Endothelial cell of umbilical vein (primary cell): ENCODE measurements at regions not wholly inside any gene's neighbourhood (a gene's known extent, or its start where the extent isn't known, plus 50 kb on each side); places are given as distances from the start of the nearest gene placed in this dataset.

Experiments used
- BruUV-seq: library from RNA; stranded (reverse); fragments of 400-500 nt; replicated peaks from 2 replicates; lab custom pipeline; 2021; lab: Mats Ljungman, UMichigan
- CTCF ChIA-PET: fragments of 300-600, 350-600 bp; sonication (Branson Sonifier 250); formaldehyde crosslinking; loops from one replicate; lab custom pipeline; 2021; ENCODE audit warnings: antibody characterized with exemption, inconsistent platforms; lab: Charles Lee
- POLR2A ChIA-PET: fragments of 300-600, 350-600 bp; sonication (Branson Sonifier 250); formaldehyde crosslinking; loops from one replicate; lab custom pipeline; 2021; ENCODE audit warnings: antibody characterized with exemption, inconsistent platforms; lab: Charles Lee
- DNase-seq: peaks from one replicate; pipeline ENCODE4 v3.0.0-alpha.2; 2011; ENCODE audit warnings: low read depth, low spot score
- FAIRE-seq: peaks from 2 replicates; lab custom pipeline; 2011; peaks lifted over from hg19 to GRCh38; lab: Jason Lieb, UNC
- H2AFZ ChIP-seq: 2 replicates; pipeline ENCODE4 v1.6.0; 2012; ENCODE audit warnings: low read depth, low read length, control low read depth, inconsistent platforms
- H3K27ac ChIP-seq: 2 replicates; pipeline ENCODE4 v1.5.1; 2011; ENCODE audit warnings: low read depth, mild to moderate bottlenecking, control low read depth, low read length, moderate library complexity; ENCODE audit not compliant: insufficient read depth
- H3K27me3 ChIP-seq, 2 experiments: 2 replicates each; pipeline versions ENCODE4 v1.6.0 to v1.6.1; 2011; ENCODE audit warnings: low read length in 2 of 2, mixed read lengths in 1 of 2; ENCODE audit not compliant: control insufficient read depth in 2 of 2, insufficient read depth in 2 of 2
- H3K36me3 ChIP-seq, 2 experiments: 2 replicates in 1 of 2; 3 replicates in 1 of 2; pipeline ENCODE4 v1.5.1; 2011; ENCODE audit warnings: low read length in 2 of 2, mild to moderate bottlenecking in 1 of 2, moderate library complexity in 1 of 2; ENCODE audit not compliant: control insufficient read depth in 2 of 2, insufficient read depth in 2 of 2; ENCODE audit errors: extremely low read depth in 1 of 2
- H3K4me1 ChIP-seq: 3 replicates; pipeline ENCODE4 v1.5.1; 2011; ENCODE audit warnings: mild to moderate bottlenecking, low read length; ENCODE audit not compliant: control insufficient read depth, insufficient read depth; ENCODE audit errors: extremely low read depth
- H3K4me2 ChIP-seq: 2 replicates; pipeline ENCODE4 v1.6.1; 2011; ENCODE audit warnings: low read length, control low read depth, mixed read lengths; ENCODE audit not compliant: insufficient read depth
- H3K4me3 ChIP-seq, 3 experiments: fragments of 200-600 bp in 1 of 3; sonication (generic), shearing (Covaris generic) in 1 of 3; replicated peaks in 1 of 3; 2 replicates each; pipeline ENCODE4 v1.5.1; 2011 to 2016; ENCODE audit warnings: control low read depth in 3 of 3, low read length in 3 of 3, mild to moderate bottlenecking in 2 of 3, inconsistent platforms in 1 of 3, low read depth in 1 of 3, moderate library complexity in 1 of 3; ENCODE audit not compliant: insufficient read depth in 1 of 3
- H3K79me2 ChIP-seq: 2 replicates; pipeline ENCODE4 v1.6.0; 2012; ENCODE audit warnings: low read length, inconsistent platforms; ENCODE audit not compliant: control insufficient read depth, insufficient read depth
- H3K9ac ChIP-seq: replicated peaks from 2 replicates; pipeline ENCODE3; 2011; ENCODE audit warnings: low read length, control low read depth; ENCODE audit not compliant: insufficient read depth; ENCODE audit errors: extremely low read depth
- H3K9me1 ChIP-seq: replicated peaks from 3 replicates; pipeline ENCODE4 v1.6.0; 2011; ENCODE audit warnings: mild to moderate bottlenecking, low read length; ENCODE audit not compliant: control insufficient read depth, insufficient read depth; ENCODE audit errors: extremely low read depth
- H3K9me3 ChIP-seq: replicated peaks from 2 replicates; pipeline ENCODE4 v1.5.1; 2012; ENCODE audit warnings: low read length, inconsistent platforms; ENCODE audit not compliant: control insufficient read depth, insufficient read depth
- H4K20me1 ChIP-seq: replicated peaks from 2 replicates; pipeline ENCODE3; 2011; ENCODE audit warnings: mild to moderate bottlenecking, low read length; ENCODE audit not compliant: control insufficient read depth, insufficient read depth; ENCODE audit errors: extremely low read depth
- CTCF ChIP-seq, 2 donors: IDR thresholded peaks; 1 replicate in 1 of 2; 2 replicates in 1 of 2; pipeline ENCODE4 v1.5.1; 2011; ENCODE audit warnings: low read length in 2 of 2, mild to moderate bottlenecking in 2 of 2, moderate library complexity in 2 of 2, control low read depth in 1 of 2, inconsistent platforms in 1 of 2, low read depth in 1 of 2; ENCODE audit not compliant: insufficient read depth in 1 of 2; ENCODE audit errors: extremely low read depth in 1 of 2
- EZH2 ChIP-seq: IDR thresholded peaks from 2 replicates; pipeline ENCODE4 v1.6.1; 2012; ENCODE audit warnings: borderline replicate concordance, low read depth, mild to moderate bottlenecking, moderate library complexity, low read length, inconsistent platforms; ENCODE audit not compliant: severe bottlenecking
- FOS ChIP-seq: IDR thresholded peaks from 2 replicates; pipeline ENCODE4 v1.6.1; 2011; ENCODE audit warnings: mild to moderate bottlenecking, low read length, moderate library complexity, borderline replicate concordance; ENCODE audit not compliant: insufficient read depth
- GATA2 ChIP-seq: IDR thresholded peaks from 2 replicates; pipeline ENCODE4 v1.7.0; 2011; ENCODE audit warnings: low read depth, mild to moderate bottlenecking, moderate library complexity, mixed read lengths, low read length; ENCODE audit not compliant: insufficient read length, insufficient read depth
- JUN ChIP-seq: IDR thresholded peaks from 2 replicates; pipeline ENCODE4 v1.6.1; 2011; ENCODE audit warnings: borderline replicate concordance, low read depth; ENCODE audit not compliant: insufficient read length, insufficient read depth
- MAX ChIP-seq: IDR thresholded peaks from 2 replicates; pipeline ENCODE4 v1.6.1; 2011; ENCODE audit not compliant: insufficient read depth, insufficient read length
- MYC ChIP-seq: IDR thresholded peaks from one replicate; pipeline ENCODE4 v1.6.1; 2011; ENCODE audit warnings: mild to moderate bottlenecking, low read depth, low read length
- POLR2A ChIP-seq: IDR thresholded peaks from 2 replicates; pipeline ENCODE4 v1.6.1; 2012; ENCODE audit warnings: low read depth, mild to moderate bottlenecking, control low read depth, low read length
- POLR2AphosphoS5 ChIP-seq: IDR thresholded peaks from 2 replicates; pipeline ENCODE4 v1.6.1; 2012; ENCODE audit warnings: low read depth, mild to moderate bottlenecking, control low read depth, low read length, moderate library complexity; ENCODE audit not compliant: insufficient read depth
- dilution Hi-C: fragments of 300-500 bp; cut with MboI; formaldehyde crosslinking; loops from one replicate; pipeline ENCODE4 v1.15.0; 2019; ENCODE audit warnings: low sequenced_read_pairs; ENCODE audit not compliant: extremely low pct_ligation_motif_present
- intact Hi-C: fragments of 100-400 bp; cut with micrococcal nuclease; formaldehyde crosslinking; loops from one replicate; pipeline ENCODE4 v1.10.0; 2022

DNA sequence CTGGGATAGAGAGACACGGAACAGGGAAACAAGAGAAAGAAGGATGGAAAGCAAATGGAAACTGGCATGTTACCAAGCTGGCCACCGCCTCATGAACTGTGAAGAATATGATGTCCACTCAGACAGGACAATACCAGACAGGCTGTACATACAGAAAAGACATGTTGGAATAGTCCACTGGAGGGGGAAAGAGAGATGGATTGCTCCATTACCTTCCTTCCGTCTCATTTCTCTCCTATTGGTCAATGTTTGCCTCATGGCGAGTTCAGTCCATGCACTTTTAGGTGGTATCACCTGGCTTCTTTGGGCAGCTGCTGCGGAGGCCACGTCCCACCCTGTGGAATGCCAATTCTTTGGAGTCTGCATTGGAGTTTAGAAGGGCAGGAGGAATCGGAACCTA, 166.4 kb downstream of the AEBP2 start:
- Histone ChIP-seq H2AFZ (no peak overlapping the region), H3K79me2 (no peaks in the 10 kb centered on the region), H3K27me3 (no peaks in the 10 kb centered on the region), H3K27ac (no peak overlapping the region), H3K4me3 (no peak overlapping the region), H3K9me1 (no peaks in the 10 kb centered on the region), H3K4me1 (no peaks in the 10 kb centered on the region), H4K20me1 (no peaks in the 10 kb centered on the region), H3K9me3 (no peaks in the 10 kb centered on the region), H3K36me3 (no peaks in the 10 kb centered on the region), H3K9ac (no peak overlapping the region), H3K4me2 (no peak overlapping the region)
- CTCF ChIA-PET, result no interaction called here
- POLR2A ChIA-PET, result no interaction called here
- intact Hi-C loops (no loop called here), dilution Hi-C loops (no loop called here)
- FAIRE-seq (no peak), DNase-seq (no peak)
- BruUV-seq, result no TSS peak
- TF ChIP-seq JUN (no peak), POLR2A (no peak), EZH2 (no peak), CTCF (IDR thresholded peaks at IDR 0.05; ENCODE audit: extremely low read depth in 1 of 2, insufficient read depth in 1 of 2, low read depth in 1 of 2, low read length in 2 of 2) (no peak), FOS (no peak), POLR2AphosphoS5 (no peak), MYC (no peak), MAX (no peak), GATA2 (no peak)
